Loucy (cell line): ENCODE measurements at regions not wholly inside any gene's neighbourhood (a gene's known extent, or its start where the extent isn't known, plus 50 kb on each side); places are given as distances from the start of the nearest gene placed in this dataset.

ENCODE experiments used
- H2AFZ ChIP-seq: fragments of 200-600 bp; sonication (generic); 2 replicates; pipeline ENCODE4 v1.6.0; 2016; ENCODE audit warnings: antibody characterized with exemption, mild to moderate bottlenecking, low read length, moderate library complexity
- H3F3A ChIP-seq: fragments of 200-600 bp; 2 replicates; pipeline ENCODE4 v1.6.0; 2016; ENCODE audit warnings: antibody characterized with exemption, low read depth, mild to moderate bottlenecking
- H3K27me3 ChIP-seq: fragments of 200-600 bp; sonication (generic); 2 replicates; pipeline ENCODE4 v1.6.1; 2014; ENCODE audit warnings: low read length, mild to moderate bottlenecking; ENCODE audit not compliant: insufficient read depth, poor library complexity, severe bottlenecking
- H3K36me3 ChIP-seq: fragments of 200-600 bp; sonication (generic); 2 replicates; pipeline ENCODE4 v1.6.1; 2016; ENCODE audit warnings: low read length; ENCODE audit not compliant: insufficient read depth
- H3K4me1 ChIP-seq: fragments of 200-600 bp; sonication (generic); 2 replicates; pipeline ENCODE4 v1.5.1; 2014; ENCODE audit warnings: low read length, mild to moderate bottlenecking; ENCODE audit not compliant: insufficient read depth, poor library complexity, severe bottlenecking
- H3K4me2 ChIP-seq: fragments of 200-600 bp; sonication (generic); 2 replicates; pipeline ENCODE4 v1.6.0; 2014; ENCODE audit warnings: antibody characterized with exemption, low read length, low read depth, mild to moderate bottlenecking; ENCODE audit not compliant: poor library complexity, severe bottlenecking
- H3K4me3 ChIP-seq: fragments of 200-600 bp; sonication (generic); 2 replicates; pipeline ENCODE4 v1.5.1; 2014; ENCODE audit warnings: low read length, mild to moderate bottlenecking, mixed read lengths; ENCODE audit not compliant: poor library complexity, severe bottlenecking
- H3K79me2 ChIP-seq: fragments of 200-600 bp; sonication (generic); 2 replicates; pipeline ENCODE4 v1.6.1; 2014; ENCODE audit warnings: low read length; ENCODE audit not compliant: insufficient read depth
- H3K9ac ChIP-seq: fragments of 200-600 bp; sonication (generic); 2 replicates; pipeline ENCODE4 v1.6.0; 2014; ENCODE audit warnings: mild to moderate bottlenecking, low read depth, low read length, moderate library complexity; ENCODE audit not compliant: poor library complexity, severe bottlenecking
- H3K9me2 ChIP-seq: fragments of 200-600 bp; sonication (generic); replicated peaks from 2 replicates; pipeline ENCODE4 v1.6.1; 2016; ENCODE audit warnings: low read depth, low read length, mixed read lengths
- H3K9me3 ChIP-seq: fragments of 200-600 bp; sonication (generic); 2 replicates; pipeline ENCODE4 v1.6.1; 2014; ENCODE audit warnings: mild to moderate bottlenecking, antibody characterized with exemption, low read length, low read depth; ENCODE audit not compliant: insufficient read depth
- H4K20me1 ChIP-seq: fragments of 200-600 bp; sonication (generic); 2 replicates; pipeline ENCODE4 v1.6.0; 2014; ENCODE audit warnings: antibody characterized with exemption, low read length, mild to moderate bottlenecking; ENCODE audit not compliant: insufficient read depth, poor library complexity, severe bottlenecking
- EZH2phosphoT487 ChIP-seq: fragments of 200-600 bp; IDR thresholded peaks from 2 replicates; pipeline ENCODE4 v1.6.1; 2018; ENCODE audit warnings: antibody characterized with exemption, mild to moderate bottlenecking, moderate library complexity, borderline replicate concordance
- TF ChIP-seq, protein P1 (sequence below): fragments of 200-600 bp; sonication (generic); conservative IDR thresholded peaks from 2 replicates; pipeline ENCODE4 v1.5.1; 2014; ENCODE audit warnings: mild to moderate bottlenecking, antibody characterized with exemption, low read length

DNA sequence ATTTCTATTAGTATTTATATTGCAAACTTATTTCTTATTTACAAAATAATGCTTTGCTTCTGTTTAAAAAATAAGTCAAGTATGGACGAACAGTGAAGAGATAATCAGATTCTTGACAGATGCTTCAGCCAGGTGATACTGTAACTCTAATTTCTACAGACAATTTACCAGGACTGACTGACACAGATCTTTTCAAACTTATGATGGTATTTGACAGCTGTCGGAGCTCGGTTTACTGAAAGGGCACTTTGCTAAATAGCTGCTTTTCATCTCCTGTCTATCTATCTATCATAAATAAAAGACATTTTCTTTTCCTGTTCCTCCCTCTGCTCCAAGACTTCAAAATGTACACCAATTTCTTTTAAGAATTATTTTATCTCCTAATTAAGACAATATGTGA lies 422.5 kb upstream of the SLC8A1 start:
- Histone ChIP-seq H3K36me3 (no peaks in the 10 kb centered on the region), H3F3A (no peaks in the 10 kb centered on the region), H3K9ac (no peak overlapping the region), H3K9me3 (no peaks in the 10 kb centered on the region), H3K9me2 (no peaks in the 10 kb centered on the region), H3K4me2 (no peak overlapping the region), H3K79me2 (no peaks in the 10 kb centered on the region), H3K4me3 (no peak overlapping the region), H3K4me1 (no peaks in the 10 kb centered on the region), H4K20me1 (no peaks in the 10 kb centered on the region), H3K27me3 (no peaks in the 10 kb centered on the region), H2AFZ (no peak overlapping the region)
- TF ChIP-seq, protein P1, sequence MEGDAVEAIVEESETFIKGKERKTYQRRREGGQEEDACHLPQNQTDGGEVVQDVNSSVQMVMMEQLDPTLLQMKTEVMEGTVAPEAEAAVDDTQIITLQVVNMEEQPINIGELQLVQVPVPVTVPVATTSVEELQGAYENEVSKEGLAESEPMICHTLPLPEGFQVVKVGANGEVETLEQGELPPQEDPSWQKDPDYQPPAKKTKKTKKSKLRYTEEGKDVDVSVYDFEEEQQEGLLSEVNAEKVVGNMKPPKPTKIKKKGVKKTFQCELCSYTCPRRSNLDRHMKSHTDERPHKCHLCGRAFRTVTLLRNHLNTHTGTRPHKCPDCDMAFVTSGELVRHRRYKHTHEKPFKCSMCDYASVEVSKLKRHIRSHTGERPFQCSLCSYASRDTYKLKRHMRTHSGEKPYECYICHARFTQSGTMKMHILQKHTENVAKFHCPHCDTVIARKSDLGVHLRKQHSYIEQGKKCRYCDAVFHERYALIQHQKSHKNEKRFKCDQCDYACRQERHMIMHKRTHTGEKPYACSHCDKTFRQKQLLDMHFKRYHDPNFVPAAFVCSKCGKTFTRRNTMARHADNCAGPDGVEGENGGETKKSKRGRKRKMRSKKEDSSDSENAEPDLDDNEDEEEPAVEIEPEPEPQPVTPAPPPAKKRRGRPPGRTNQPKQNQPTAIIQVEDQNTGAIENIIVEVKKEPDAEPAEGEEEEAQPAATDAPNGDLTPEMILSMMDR = no peak

DNA sequence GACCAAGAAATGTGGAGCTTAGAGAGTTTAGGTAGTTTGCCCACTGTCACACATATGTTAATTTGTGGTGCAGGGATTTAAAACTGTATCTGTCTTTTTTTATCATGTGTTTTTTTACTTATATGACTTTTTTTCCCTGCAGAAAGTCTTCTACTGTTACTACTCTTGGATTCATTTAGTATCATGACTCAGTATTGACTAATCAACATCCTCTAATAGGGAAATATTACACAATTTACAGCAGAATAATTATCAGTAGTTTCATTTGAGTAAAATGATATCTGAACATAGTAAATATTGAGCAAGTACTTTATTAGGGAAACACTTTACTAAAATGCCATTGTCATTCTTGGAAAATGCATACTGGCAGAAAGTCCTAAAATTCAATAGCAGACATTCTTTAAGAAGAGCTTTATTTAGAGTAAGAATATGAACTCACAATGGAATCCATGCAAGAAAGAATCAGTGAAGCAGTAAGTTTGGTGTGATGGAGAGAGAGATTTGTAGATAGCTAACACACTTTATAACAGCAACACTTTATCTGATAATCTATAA lies 425.9 kb upstream of the SLC8A1 start:
- H3F3A ChIP-seq = no peaks in the 10 kb centered on the region
- H2AFZ ChIP-seq = no peak overlapping the region

DNA sequence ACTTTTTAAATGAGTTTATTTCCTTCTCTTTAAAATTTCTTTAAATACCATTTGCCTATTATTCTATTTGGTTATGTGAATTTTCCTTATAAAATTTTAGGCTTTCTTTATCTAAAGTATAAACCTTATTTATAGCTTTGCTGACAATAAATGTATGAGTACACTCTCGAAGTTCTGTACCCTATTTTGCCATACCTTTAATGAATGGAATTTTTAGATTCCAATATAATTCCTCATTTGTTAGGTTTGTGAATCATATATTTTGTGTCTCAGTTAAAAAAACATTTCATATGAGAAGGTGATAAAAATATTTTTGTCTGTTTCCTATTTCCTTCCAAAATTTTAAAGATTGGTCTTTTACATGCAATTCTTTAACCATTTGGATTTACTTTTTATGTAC lies 427.4 kb upstream of the SLC8A1 start:
- no peak overlapping the region for H2AFZ ChIP-seq
- no peaks in the 10 kb centered on the region for H3K9me3 ChIP-seq
- no peaks in the 10 kb centered on the region for H3K4me1 ChIP-seq
- H3K4me2 ChIP-seq = no peak overlapping the region
- H3K36me3 ChIP-seq = no peaks in the 10 kb centered on the region
- H3K27me3 ChIP-seq = no peaks in the 10 kb centered on the region
- no peaks in the 10 kb centered on the region for H3K79me2 ChIP-seq
- H4K20me1 ChIP-seq = no peaks in the 10 kb centered on the region
- TF ChIP-seq EZH2phosphoT487 = no peak
- TF ChIP-seq, protein P1 = no peak
- H3K9me2 ChIP-seq = no peaks in the 10 kb centered on the region
- no peak overlapping the region for H3K9ac ChIP-seq
- no peaks in the 10 kb centered on the region for H3F3A ChIP-seq
- no peak overlapping the region for H3K4me3 ChIP-seq

More for the DNA sequence above, 425.9 kb upstream of the SLC8A1 start:
- Histone ChIP-seq H3K4me3 (no peak overlapping the region), H3K9me2 (no peaks in the 10 kb centered on the region), H4K20me1 (no peaks in the 10 kb centered on the region), H3K79me2 (no peaks in the 10 kb centered on the region), H3K27me3 (no peaks in the 10 kb centered on the region), H3K36me3 (no peaks in the 10 kb centered on the region), H3K4me1 (no peaks in the 10 kb centered on the region), H3K9me3 (no peaks in the 10 kb centered on the region), H3K4me2 (no peak overlapping the region), H3K9ac (no peak overlapping the region)
- TF ChIP-seq, protein P1 = no peak
- TF ChIP-seq EZH2phosphoT487 = no peak
